ENCODE measurements at regions not wholly inside any gene's neighbourhood (a gene's known extent, or its start where the extent isn't known, plus 50 kb on each side); places are given as distances from the start of the nearest gene placed in this dataset.
"Not testable (repeated sequence)": the region's sequence is repeated elsewhere in the genome, so short reads cannot be mapped to it uniquely, and the experiment has no call there.

DNA sequence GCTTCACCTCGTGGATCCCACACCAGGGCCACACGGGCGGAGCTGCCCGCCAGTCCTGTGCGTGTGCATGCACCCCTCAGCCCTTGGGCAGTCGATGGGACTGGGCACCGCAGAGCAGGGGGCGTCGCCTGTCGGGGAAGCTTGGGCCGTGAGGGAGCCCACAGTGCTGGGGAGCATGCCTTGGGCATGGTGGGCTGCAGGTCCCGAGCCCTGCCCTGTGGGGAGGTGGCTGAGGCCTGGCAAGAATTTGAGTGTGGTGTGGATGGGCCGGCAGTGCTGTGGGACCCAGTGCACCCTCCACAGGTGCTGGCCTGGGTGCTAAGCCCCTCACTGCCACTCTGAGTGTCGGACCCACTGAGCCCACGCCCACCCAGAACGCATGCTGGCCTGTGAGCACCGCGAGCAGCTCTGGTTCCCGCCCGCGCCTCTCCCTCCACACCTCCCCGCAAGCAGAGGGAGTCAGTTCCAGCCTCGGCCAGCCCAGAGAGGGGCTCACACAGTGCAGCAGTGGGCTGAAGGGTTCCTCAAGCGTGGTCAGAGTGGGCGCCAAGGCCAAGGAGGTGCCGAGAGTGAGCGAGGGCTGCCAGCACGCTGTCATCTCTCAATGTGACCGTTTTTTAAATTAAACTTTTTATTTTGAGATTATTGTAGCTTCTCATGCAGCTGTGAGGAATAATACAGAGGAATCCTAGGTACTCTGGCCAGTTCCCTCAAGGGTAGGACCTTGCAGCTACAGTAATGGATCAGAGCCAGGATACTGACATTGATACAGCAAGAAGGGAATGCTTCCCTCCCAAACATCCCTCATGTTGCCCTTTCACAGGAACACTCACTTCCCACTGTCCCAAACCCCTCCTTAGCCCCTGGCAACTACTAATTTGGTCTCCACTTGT lies 127.7 kb downstream of the CRYBB2 start:
- TF ChIP-seq, protein P1, sequence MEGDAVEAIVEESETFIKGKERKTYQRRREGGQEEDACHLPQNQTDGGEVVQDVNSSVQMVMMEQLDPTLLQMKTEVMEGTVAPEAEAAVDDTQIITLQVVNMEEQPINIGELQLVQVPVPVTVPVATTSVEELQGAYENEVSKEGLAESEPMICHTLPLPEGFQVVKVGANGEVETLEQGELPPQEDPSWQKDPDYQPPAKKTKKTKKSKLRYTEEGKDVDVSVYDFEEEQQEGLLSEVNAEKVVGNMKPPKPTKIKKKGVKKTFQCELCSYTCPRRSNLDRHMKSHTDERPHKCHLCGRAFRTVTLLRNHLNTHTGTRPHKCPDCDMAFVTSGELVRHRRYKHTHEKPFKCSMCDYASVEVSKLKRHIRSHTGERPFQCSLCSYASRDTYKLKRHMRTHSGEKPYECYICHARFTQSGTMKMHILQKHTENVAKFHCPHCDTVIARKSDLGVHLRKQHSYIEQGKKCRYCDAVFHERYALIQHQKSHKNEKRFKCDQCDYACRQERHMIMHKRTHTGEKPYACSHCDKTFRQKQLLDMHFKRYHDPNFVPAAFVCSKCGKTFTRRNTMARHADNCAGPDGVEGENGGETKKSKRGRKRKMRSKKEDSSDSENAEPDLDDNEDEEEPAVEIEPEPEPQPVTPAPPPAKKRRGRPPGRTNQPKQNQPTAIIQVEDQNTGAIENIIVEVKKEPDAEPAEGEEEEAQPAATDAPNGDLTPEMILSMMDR (IDR thresholded peaks at IDR 0.05; ENCODE audit: extremely low read depth, insufficient read depth, missing control alignments): no peak
- DNase-seq (ENCODE audit: low spot score): no peak
- in situ Hi-C loops (cut with MboI; ENCODE audit: low pct_unique_long_range_greater_than_20kb, low sequenced_read_pairs, unreplicated experiment): loop anchor here (25.0 kb wide), 1 partner anchor 260 kb away; no protein-coding TSS in a partner anchor

DNA sequence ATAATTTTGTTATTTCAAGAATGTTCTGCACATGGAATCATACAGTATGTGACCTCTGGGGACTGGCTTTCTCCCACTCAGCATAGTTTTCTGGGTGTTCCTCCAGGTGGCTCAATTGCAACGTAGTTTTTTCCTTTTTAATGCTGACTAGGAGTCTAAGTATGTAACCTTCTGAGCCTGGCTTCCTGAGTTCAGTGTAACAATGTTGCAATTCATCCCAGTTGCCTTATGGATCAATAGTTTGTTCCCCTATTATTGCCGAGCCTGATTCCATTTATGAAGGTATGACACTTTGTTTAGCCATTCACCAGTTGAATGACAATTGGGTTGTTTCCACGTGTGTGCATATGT lies 128.3 kb downstream of the CRYBB2 start:
- DNase-seq (ENCODE audit: low spot score): no peak
- in situ Hi-C loops (cut with MboI; ENCODE audit: low pct_unique_long_range_greater_than_20kb, low sequenced_read_pairs, unreplicated experiment): loop anchor here (25.0 kb wide), 1 partner anchor 260 kb away; no protein-coding TSS in a partner anchor
- TF ChIP-seq, protein P1 (IDR thresholded peaks at IDR 0.05; ENCODE audit: extremely low read depth, insufficient read depth, missing control alignments): no peak

DNA sequence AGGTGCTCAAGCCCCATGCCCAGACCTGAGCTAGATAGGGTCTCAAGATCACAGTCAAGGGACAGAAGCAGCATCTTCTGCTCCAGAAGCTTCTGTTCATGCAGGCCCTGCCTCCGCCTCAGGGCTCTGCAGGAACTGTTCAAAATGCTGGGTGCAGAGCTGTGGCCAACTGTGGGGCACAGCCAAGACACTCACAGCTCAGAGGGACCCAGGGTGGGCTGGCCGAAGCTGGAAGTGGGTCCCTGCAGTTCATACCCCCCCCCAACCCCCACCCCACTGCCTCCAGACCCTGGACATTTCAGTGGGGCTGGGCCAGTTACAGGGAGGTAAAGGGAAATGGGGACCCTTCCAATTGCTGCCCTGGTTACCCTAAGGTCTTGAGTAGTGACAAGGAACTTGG lies 129.0 kb downstream of the CRYBB2 start:
- peak; percentile 7 for DNase-seq (ENCODE audit: low spot score)
- TF ChIP-seq, protein P1 (IDR thresholded peaks at IDR 0.05; ENCODE audit: extremely low read depth, insufficient read depth, missing control alignments): no peak
- in situ Hi-C loops (cut with MboI; ENCODE audit: low pct_unique_long_range_greater_than_20kb, low sequenced_read_pairs, unreplicated experiment): loop anchor here (25.0 kb wide), 1 partner anchor 261 kb away; no protein-coding TSS in a partner anchor

DNA sequence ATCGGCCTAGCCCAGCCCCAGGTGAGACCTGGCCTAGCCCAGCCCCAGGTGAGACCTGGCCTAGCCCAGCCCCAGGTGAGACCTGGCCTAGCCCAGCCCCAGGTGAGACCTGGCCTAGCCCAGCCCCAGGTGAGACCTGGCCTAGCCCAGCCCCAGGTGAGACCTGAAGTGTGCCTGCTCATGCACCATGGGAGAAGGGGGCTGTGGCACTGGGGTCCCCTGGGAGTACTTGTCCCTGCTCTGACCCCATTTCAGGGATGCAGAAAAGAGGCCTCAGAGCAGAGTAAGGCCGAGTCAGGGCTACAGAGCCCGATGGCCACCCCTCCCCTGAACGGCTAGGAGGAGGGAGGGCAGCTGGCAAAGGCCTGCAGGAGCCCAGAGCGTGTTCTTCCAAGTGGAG lies 129.6 kb downstream of the CRYBB2 start:
- in situ Hi-C loops (cut with MboI; ENCODE audit: low pct_unique_long_range_greater_than_20kb, low sequenced_read_pairs, unreplicated experiment): loop anchor here (25.0 kb wide), 1 partner anchor 262 kb away; no protein-coding TSS in a partner anchor
- DNase-seq (ENCODE audit: low spot score): not testable (repeated sequence)

DNA sequence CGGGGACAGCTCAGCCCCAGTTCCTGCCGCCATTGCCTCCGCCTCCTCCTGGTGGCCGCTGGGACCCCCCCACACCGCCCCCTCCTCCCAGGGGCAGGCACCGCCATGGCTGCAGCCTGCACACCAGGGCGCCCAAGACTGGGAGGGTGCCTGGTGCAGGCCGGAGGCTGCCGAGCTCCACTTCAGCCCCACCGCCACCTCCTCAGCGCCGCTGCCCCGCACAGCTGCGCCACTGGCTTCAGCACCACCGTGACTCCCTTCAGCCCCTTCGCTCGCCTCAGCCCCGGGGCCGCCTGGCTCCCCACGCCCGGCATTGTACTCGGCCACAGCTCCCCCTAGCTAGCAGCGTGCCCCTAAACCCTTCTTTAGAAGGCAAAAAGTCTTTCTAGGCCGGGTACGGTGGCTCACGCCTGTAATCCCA lies 131.1 kb downstream of the CRYBB2 start:
- in situ Hi-C loops (cut with MboI; ENCODE audit: low pct_unique_long_range_greater_than_20kb, low sequenced_read_pairs, unreplicated experiment): no loop called here
- TF ChIP-seq, protein P1 (IDR thresholded peaks at IDR 0.05; ENCODE audit: extremely low read depth, insufficient read depth, missing control alignments): no peak
- DNase-seq (ENCODE audit: low spot score): no peak

DNA sequence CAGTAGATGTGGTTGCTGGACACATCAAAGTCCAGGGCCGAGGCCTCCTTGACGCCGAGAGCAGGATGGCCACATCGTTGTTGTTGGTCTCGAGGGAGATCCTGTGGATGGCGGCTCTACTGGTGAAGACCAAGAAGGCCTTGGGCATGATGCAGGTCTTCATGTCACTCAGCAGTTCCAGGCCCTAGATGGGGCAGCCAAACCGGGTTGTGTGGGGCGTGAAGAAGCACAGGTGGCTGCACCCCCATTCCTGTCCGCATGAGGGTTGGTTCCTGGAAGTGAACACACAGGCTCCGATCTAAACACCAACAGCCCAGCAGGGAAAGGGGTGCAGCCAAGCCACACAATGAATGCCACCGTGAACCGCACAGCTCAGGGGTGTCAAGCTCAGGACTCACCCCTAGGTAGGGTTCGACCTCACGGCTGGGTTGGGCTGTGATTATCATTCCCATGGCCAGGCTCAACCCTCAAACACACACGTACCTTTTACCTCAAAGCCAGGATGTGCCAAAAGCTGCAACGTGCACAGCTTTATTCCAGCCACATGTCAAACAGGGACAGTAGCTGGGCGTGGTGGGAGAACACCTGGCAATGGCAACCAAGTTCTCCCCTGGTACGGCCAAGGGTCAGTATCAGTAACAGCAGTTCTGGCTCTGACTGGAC lies 132.3 kb downstream of the CRYBB2 start:
- TF ChIP-seq, protein P1 (IDR thresholded peaks at IDR 0.05; ENCODE audit: extremely low read depth, insufficient read depth, missing control alignments): no peak
- no peak for DNase-seq (ENCODE audit: low spot score)
- in situ Hi-C loops (cut with MboI; ENCODE audit: low pct_unique_long_range_greater_than_20kb, low sequenced_read_pairs, unreplicated experiment): no loop called here

DNA sequence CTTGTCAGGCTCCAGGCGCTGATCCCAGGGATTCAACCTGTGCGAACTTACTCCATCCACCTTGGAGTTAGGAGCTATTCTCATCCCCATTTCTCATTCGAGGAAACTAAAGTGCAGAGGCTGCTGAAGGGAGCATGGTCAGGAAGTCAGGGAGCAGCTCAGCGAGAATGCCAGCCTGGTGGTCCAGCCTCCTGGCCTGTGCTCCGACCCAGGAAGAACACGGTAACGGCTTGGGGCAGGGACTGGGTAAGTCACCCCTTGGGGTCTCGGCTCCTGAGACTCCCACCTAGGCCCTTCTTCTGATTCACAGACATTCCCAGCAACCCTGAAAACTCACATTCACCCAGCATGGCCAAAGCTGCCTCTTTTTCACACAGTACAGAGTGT lies 132.8 kb downstream of the CRYBB2 start:
- DNase-seq (ENCODE audit: low spot score): no peak

More for the DNA sequence above, 132.8 kb downstream of the CRYBB2 start:
- TF ChIP-seq, protein P1 (IDR thresholded peaks at IDR 0.05; ENCODE audit: extremely low read depth, insufficient read depth, missing control alignments): no peak
- in situ Hi-C loops (cut with MboI; ENCODE audit: low pct_unique_long_range_greater_than_20kb, low sequenced_read_pairs, unreplicated experiment): no loop called here

Data from GM13977 (cell line).